Thoracic aorta (tissue), 2 donors: ENCODE measurements at regions not wholly inside any gene's neighbourhood (a gene's known extent, or its start where the extent isn't known, plus 50 kb on each side); places are given as distances from the start of the nearest gene placed in this dataset.
A peak's percentile ranks its signal among the peaks of the same experiment; 100 is the strongest.

Experiments used
- ATAC-seq: fragments of 150-250 bp; one replicate; pipeline ENCODE4 v1.8.0; 2017; ENCODE audit warnings: low read depth; ENCODE audit not compliant: insufficient number of reproducible peaks, low FRiP score
- DNase-seq: peaks from one replicate; pipeline ENCODE4 v3.0.0-alpha.2; 2020; ENCODE audit warnings: low spot score
- H3K27ac ChIP-seq, 2 donors: fragments of 200-600 bp; sonication (generic); 1 replicate in 1 of 2; 2 replicates in 1 of 2; pipeline ENCODE4 v1.5.1; 2016; ENCODE audit warnings: mild to moderate bottlenecking in 2 of 2, moderate library complexity in 2 of 2
- H3K27me3 ChIP-seq: fragments of 200-600 bp; sonication (generic); replicated peaks from 2 replicates; pipeline ENCODE4 v1.6.0; 2016; ENCODE audit warnings: mild to moderate bottlenecking; ENCODE audit not compliant: insufficient read depth
- H3K36me3 ChIP-seq: fragments of 200-600 bp; sonication (generic); one replicate; pipeline ENCODE4 v1.5.1; 2016
- H3K4me1 ChIP-seq, 2 donors: fragments of 200-600 bp; sonication (generic); 1 replicate in 1 of 2; 2 replicates in 1 of 2; pipeline versions ENCODE4 v1.5.1 to v1.6.0; 2016; ENCODE audit warnings: low read depth in 2 of 2, mild to moderate bottlenecking in 1 of 2; ENCODE audit not compliant: control insufficient read depth in 1 of 2
- H3K4me3 ChIP-seq: fragments of 200-600 bp; sonication (generic); 2 replicates; pipeline ENCODE4 v1.5.1; 2016; ENCODE audit warnings: mild to moderate bottlenecking
- H3K9me3 ChIP-seq: fragments of 200-600 bp; sonication (generic); 2 replicates; pipeline ENCODE4 v1.5.1; 2016
- CTCF ChIP-seq: fragments of 200-600 bp; sonication (generic); IDR thresholded peaks from one replicate; pipeline ENCODE4 v1.5.1; 2019; ENCODE audit warnings: antibody characterized with exemption

- H3K27ac ChIP-seq: no peak overlapping the region
- H3K27me3 ChIP-seq: no peaks in the 10 kb centered on the region
- peaks cover 4 to 7% of the 10 kb centered on the region in 2 donors for H3K4me1 ChIP-seq
- ATAC-seq (no peak), DNase-seq (no peak)
- H3K4me3 ChIP-seq: no peak overlapping the region
- no peaks in the 10 kb centered on the region for H3K36me3 ChIP-seq
- H3K9me3 ChIP-seq: no peaks in the 10 kb centered on the region
- TF ChIP-seq CTCF: no peak
Observed at GRCh38 chr4:107125496-107125895, 89.4 kb upstream of the DKK2 start.

- H3K9me3 ChIP-seq: no peaks in the 10 kb centered on the region
- peaks cover 4 to 14% of the 10 kb centered on the region in 2 donors for H3K4me1 ChIP-seq
- ATAC-seq (no peak), DNase-seq (no peak)
- TF ChIP-seq CTCF: no peak
- no peaks in the 10 kb centered on the region for H3K36me3 ChIP-seq
- no peak overlapping the region for H3K27ac ChIP-seq
- H3K27me3 ChIP-seq: no peaks in the 10 kb centered on the region
- H3K4me3 ChIP-seq: no peak overlapping the region
Observed at GRCh38 chr4:107122736-107123135, 86.6 kb upstream of the DKK2 start.

GRCh38 chr4:107120661-107121060, 84.5 kb upstream of the DKK2 start:
- no peak for TF ChIP-seq CTCF
- Histone ChIP-seq H3K27ac (peak overlapping the region; percentile 71 to 73), H3K36me3 (no peaks in the 10 kb centered on the region), H3K4me3 (no peak overlapping the region), H3K4me1 (peaks cover 4 to 14% of the 10 kb centered on the region in 2 donors), H3K9me3 (no peaks in the 10 kb centered on the region), H3K27me3 (no peaks in the 10 kb centered on the region)
- no peak for DNase-seq
- ATAC-seq: peak; percentile 45

GRCh38 chr4:107117726-107118125, 81.6 kb upstream of the DKK2 start:
- no peak for TF ChIP-seq CTCF
- H3K4me1 ChIP-seq: peaks cover 4 to 14% of the 10 kb centered on the region in 2 donors
- H3K4me3 ChIP-seq: no peak overlapping the region
- no peak for ATAC-seq
- no peak overlapping the region for H3K27ac ChIP-seq
- no peaks in the 10 kb centered on the region for H3K27me3 ChIP-seq
- DNase-seq: no peak
- no peaks in the 10 kb centered on the region for H3K9me3 ChIP-seq
- no peaks in the 10 kb centered on the region for H3K36me3 ChIP-seq

- ATAC-seq: no peak
- H3K27me3 ChIP-seq: no peaks in the 10 kb centered on the region
Observed at GRCh38 chr4:107115185-107115847, 79.2 kb upstream of the DKK2 start.

More at GRCh38 chr4:107115185-107115847, 79.2 kb upstream of the DKK2 start:
- H3K4me3 ChIP-seq: no peak overlapping the region
- H3K36me3 ChIP-seq: no peaks in the 10 kb centered on the region
- H3K27ac ChIP-seq: no peak overlapping the region
- peaks cover 0 to 6% of the 10 kb centered on the region in 2 donors for H3K4me1 ChIP-seq
- DNase-seq: no peak
- no peak for TF ChIP-seq CTCF
- H3K9me3 ChIP-seq: no peaks in the 10 kb centered on the region
